ENCODE measurements at regions not wholly inside any gene's neighbourhood (a gene's known extent, or its start where the extent isn't known, plus 50 kb on each side); places are given as distances from the start of the nearest gene placed in this dataset.

- H3K4me3 ChIP-seq (ENCODE audit: low read depth, low read length), result no peak overlapping the region
- DNase-seq (ENCODE audit: low read depth), result no peak
- TF ChIP-seq CTCF (IDR thresholded peaks at IDR 0.05; ENCODE audit: insufficient read depth, low read depth, low read length), result no peak
These were observed 234.4 kb downstream of the ARL4A start for GRCh38 chr7:12921751-12922345.

- DNase-seq (ENCODE audit: low read depth), result no peak
These were observed 236.5 kb downstream of the ARL4A start for GRCh38 chr7:12923971-12924370.

GRCh38 chr7:12926206-12926605, 238.8 kb downstream of the ARL4A start:
- TF ChIP-seq CTCF (IDR thresholded peaks at IDR 0.05; ENCODE audit: insufficient read depth, low read depth, low read length), result no peak
- DNase-seq (ENCODE audit: low read depth), result peak; percentile 8
- H3K4me3 ChIP-seq (ENCODE audit: low read depth, low read length), result no peak overlapping the region

More at GRCh38 chr7:12923971-12924370, 236.5 kb downstream of the ARL4A start:
- TF ChIP-seq CTCF (IDR thresholded peaks at IDR 0.05; ENCODE audit: insufficient read depth, low read depth, low read length), result no peak
- H3K4me3 ChIP-seq (ENCODE audit: low read depth, low read length), result no peak overlapping the region

GRCh38 chr7:12927635-12928434, 240.4 kb downstream of the ARL4A start:
- no peak for TF ChIP-seq CTCF (IDR thresholded peaks at IDR 0.05; ENCODE audit: insufficient read depth, low read depth, low read length)
- H3K4me3 ChIP-seq (ENCODE audit: low read depth, low read length), result no peak overlapping the region
- DNase-seq (ENCODE audit: low read depth), result no peak

- DNase-seq (ENCODE audit: low read depth), result peak; percentile 77
- H3K4me3 ChIP-seq (ENCODE audit: low read depth, low read length), result no peak overlapping the region
- no peak for TF ChIP-seq CTCF (IDR thresholded peaks at IDR 0.05; ENCODE audit: insufficient read depth, low read depth, low read length)
These were observed 242.2 kb downstream of the ARL4A start for GRCh38 chr7:12929476-12930140.

GRCh38 chr7:12930534-12930933, 243.1 kb downstream of the ARL4A start:
- peak; percentile 89 for DNase-seq (ENCODE audit: low read depth)
- TF ChIP-seq CTCF (IDR thresholded peaks at IDR 0.05; ENCODE audit: insufficient read depth, low read depth, low read length), result no peak
- H3K4me3 ChIP-seq (ENCODE audit: low read depth, low read length), result no peak overlapping the region

GRCh38 chr7:12931465-12931864, 244.0 kb downstream of the ARL4A start:
- H3K4me3 ChIP-seq (ENCODE audit: low read depth, low read length), result peak overlapping the region; percentile 59
- peak; percentile 43 for DNase-seq (ENCODE audit: low read depth)
